ENCODE measurements at regions not wholly inside any gene's neighbourhood (a gene's known extent, or its start where the extent isn't known, plus 50 kb on each side); places are given as distances from the start of the nearest gene placed in this dataset.

DNA sequence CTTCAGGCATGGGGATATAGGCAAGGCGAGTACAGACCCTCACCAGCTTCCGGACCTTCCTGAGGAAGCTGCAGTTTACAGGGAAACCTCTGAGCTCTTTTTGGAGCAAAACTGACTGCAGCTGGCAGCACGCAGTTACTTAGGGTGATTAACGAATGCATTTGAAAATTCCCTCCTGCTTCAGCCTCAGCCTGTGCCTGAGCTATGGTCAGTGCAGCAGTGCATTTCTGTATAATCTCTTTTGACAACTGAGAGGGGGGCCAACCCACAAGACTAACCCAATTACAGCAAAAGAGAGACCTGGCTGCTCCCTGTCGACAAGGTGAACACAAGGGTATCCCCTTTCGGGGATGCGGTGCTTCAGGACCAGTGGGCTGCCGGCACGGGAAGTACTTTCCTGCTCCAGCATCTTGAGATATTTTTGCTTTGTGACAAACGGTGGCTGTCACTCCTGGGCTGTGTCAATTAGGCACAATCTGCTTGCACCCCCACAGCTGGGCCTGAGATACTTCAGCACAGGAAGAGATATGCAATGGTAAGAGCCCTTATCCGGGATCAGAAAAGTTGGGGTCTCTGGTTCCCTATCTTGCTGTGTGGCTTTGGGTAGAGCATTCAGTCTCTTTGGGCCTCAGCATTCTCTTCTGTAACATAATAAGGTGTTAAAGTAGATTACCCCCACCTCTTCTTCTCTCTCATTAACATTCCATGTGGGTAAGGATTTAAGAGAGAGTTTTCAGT lies 141.0 kb downstream of the TMEM17 start:
- TF ChIP-seq POLR2A (IDR thresholded peaks at IDR 0.05) (no peak), CTCF (IDR thresholded peaks at IDR 0.05) (no peak)
